Type B pancreatic cell (in vitro differentiated cells): ENCODE measurements at regions not wholly inside any gene's neighbourhood (a gene's known extent, or its start where the extent isn't known, plus 50 kb on each side); places are given as distances from the start of the nearest gene placed in this dataset.

Experiments used
- DNase-seq: peaks from one replicate; pipeline ENCODE4 v3.0.0; 2021; ENCODE audit warnings: mixed read lengths; ENCODE audit not compliant: unreplicated experiment; ENCODE audit errors: extremely low spot score
- H3K27ac Mint-ChIP-seq: 2 replicates; pipeline ENCODE4 v1.8.0; 2021; ENCODE audit warnings: mild to moderate bottlenecking, mixed read lengths
- H3K27me3 Mint-ChIP-seq: 2 replicates; pipeline ENCODE4 v1.8.0; 2021; ENCODE audit warnings: mixed read lengths
- H3K36me3 Mint-ChIP-seq: 2 replicates; pipeline ENCODE4 v1.8.0; 2021; ENCODE audit warnings: mixed read lengths
- H3K4me1 Mint-ChIP-seq: one replicate; pipeline ENCODE4 v1.8.0; 2021; ENCODE audit warnings: mixed read lengths; ENCODE audit not compliant: unreplicated experiment
- H3K4me3 Mint-ChIP-seq: 2 replicates; pipeline ENCODE4 v1.8.0; 2021; ENCODE audit warnings: mild to moderate bottlenecking, mixed read lengths
- H3K9me3 Mint-ChIP-seq: 2 replicates; pipeline ENCODE4 v1.8.0; 2021; ENCODE audit warnings: mixed read lengths
- TF ChIP-seq, protein P1 (sequence below): fragments of 200-600 bp; sonication (generic); conservative IDR thresholded peaks from 2 replicates; pipeline ENCODE4 v1.5.0; 2021; ENCODE audit warnings: antibody characterized with exemption, mild to moderate bottlenecking

- H3K4me1 Mint-ChIP-seq = peaks cover 3% of the 10 kb centered on the region
- H3K4me3 Mint-ChIP-seq = no peak overlapping the region
- H3K27ac Mint-ChIP-seq = no peak overlapping the region
- no peak for DNase-seq
- peaks cover 5% of the 10 kb centered on the region for H3K9me3 Mint-ChIP-seq
- no peaks in the 10 kb centered on the region for H3K27me3 Mint-ChIP-seq
- peaks cover 8% of the 10 kb centered on the region for H3K36me3 Mint-ChIP-seq
- TF ChIP-seq, protein P1, sequence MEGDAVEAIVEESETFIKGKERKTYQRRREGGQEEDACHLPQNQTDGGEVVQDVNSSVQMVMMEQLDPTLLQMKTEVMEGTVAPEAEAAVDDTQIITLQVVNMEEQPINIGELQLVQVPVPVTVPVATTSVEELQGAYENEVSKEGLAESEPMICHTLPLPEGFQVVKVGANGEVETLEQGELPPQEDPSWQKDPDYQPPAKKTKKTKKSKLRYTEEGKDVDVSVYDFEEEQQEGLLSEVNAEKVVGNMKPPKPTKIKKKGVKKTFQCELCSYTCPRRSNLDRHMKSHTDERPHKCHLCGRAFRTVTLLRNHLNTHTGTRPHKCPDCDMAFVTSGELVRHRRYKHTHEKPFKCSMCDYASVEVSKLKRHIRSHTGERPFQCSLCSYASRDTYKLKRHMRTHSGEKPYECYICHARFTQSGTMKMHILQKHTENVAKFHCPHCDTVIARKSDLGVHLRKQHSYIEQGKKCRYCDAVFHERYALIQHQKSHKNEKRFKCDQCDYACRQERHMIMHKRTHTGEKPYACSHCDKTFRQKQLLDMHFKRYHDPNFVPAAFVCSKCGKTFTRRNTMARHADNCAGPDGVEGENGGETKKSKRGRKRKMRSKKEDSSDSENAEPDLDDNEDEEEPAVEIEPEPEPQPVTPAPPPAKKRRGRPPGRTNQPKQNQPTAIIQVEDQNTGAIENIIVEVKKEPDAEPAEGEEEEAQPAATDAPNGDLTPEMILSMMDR = no peak
Observed at GRCh38 chr10:3909339-3909738, 124.3 kb upstream of the KLF6 start.

- H3K4me1 Mint-ChIP-seq = peaks cover 3% of the 10 kb centered on the region
Observed at GRCh38 chr10:3908183-3908582, 123.2 kb upstream of the KLF6 start.

GRCh38 chr10:3907514-3907913 is 122.5 kb upstream of the KLF6 start:
- no peak overlapping the region for H3K4me3 Mint-ChIP-seq
- no peak for DNase-seq
- TF ChIP-seq, protein P1 = no peak
- H3K36me3 Mint-ChIP-seq = peaks cover 4% of the 10 kb centered on the region
- H3K27ac Mint-ChIP-seq = no peak overlapping the region
- H3K27me3 Mint-ChIP-seq = no peaks in the 10 kb centered on the region
- peaks cover 7% of the 10 kb centered on the region for H3K4me1 Mint-ChIP-seq
- peaks cover 11% of the 10 kb centered on the region for H3K9me3 Mint-ChIP-seq

More at GRCh38 chr10:3908183-3908582, 123.2 kb upstream of the KLF6 start:
- no peak overlapping the region for H3K4me3 Mint-ChIP-seq
- peaks cover 4% of the 10 kb centered on the region for H3K36me3 Mint-ChIP-seq
- H3K27me3 Mint-ChIP-seq = no peaks in the 10 kb centered on the region
- H3K27ac Mint-ChIP-seq = no peak overlapping the region
- H3K9me3 Mint-ChIP-seq = peaks cover 7% of the 10 kb centered on the region
- TF ChIP-seq, protein P1 = no peak
- DNase-seq = no peak

- TF ChIP-seq, protein P1 = no peak
- H3K27me3 Mint-ChIP-seq = no peaks in the 10 kb centered on the region
- peaks cover 11% of the 10 kb centered on the region for H3K9me3 Mint-ChIP-seq
- H3K27ac Mint-ChIP-seq = no peak overlapping the region
- no peak overlapping the region for H3K4me3 Mint-ChIP-seq
- DNase-seq = no peak
- H3K36me3 Mint-ChIP-seq = peaks cover 4% of the 10 kb centered on the region
- peaks cover 13% of the 10 kb centered on the region for H3K4me1 Mint-ChIP-seq
Observed at GRCh38 chr10:3906511-3907111, 121.6 kb upstream of the KLF6 start.

GRCh38 chr10:3904419-3904960 is 119.5 kb upstream of the KLF6 start:
- Mint-ChIP-seq H3K27ac (no peak overlapping the region), H3K4me3 (no peak overlapping the region), H3K9me3 (peaks cover 11% of the 10 kb centered on the region), H3K27me3 (no peaks in the 10 kb centered on the region), H3K36me3 (peaks cover 4% of the 10 kb centered on the region), H3K4me1 (peaks cover 17% of the 10 kb centered on the region)
- TF ChIP-seq, protein P1 = no peak
- DNase-seq = no peak
